Heart left ventricle (tissue), 13 donors: ENCODE measurements at regions not wholly inside any gene's neighbourhood (a gene's known extent, or its start where the extent isn't known, plus 50 kb on each side); places are given as distances from the start of the nearest gene placed in this dataset.

Experiments used
- POLR2A ChIP-seq, 2 donors: fragments of 450-650 bp; IDR thresholded peaks; one replicate each; pipeline ENCODE4 v1.6.1; 2017; ENCODE audit warnings: antibody characterized with exemption in 2 of 2, mild to moderate bottlenecking in 2 of 2, moderate library complexity in 2 of 2
- TF ChIP-seq, protein P1 (sequence below), 12 donors: fragments of 200-600 bp; sonication (generic) in 4 of 12; IDR thresholded peaks; one replicate each; pipeline versions ENCODE4 v1.5.0 to v1.8.0; 2018 to 2022; ENCODE audit warnings: antibody characterized with exemption in 12 of 12, mild to moderate bottlenecking in 5 of 12
- donor health status: ischemic (EF 13 %, LVEDD 7.1; RV severe dilation, severe dysfunction).
- donor health status: DM: no; HTN: yes; CAD: no.
- donor health status: DM: no; HTN: no; CAD: no.
- donor health status: ischemic (EF 25% LVEDD 6.9; RV normal size, moderate dysfunction).
- donor health status: ischemic (EF 25% LVEDD 5.7; RV mildly dilated, moderate dysfunction).
- donor health status: ischemic (EF 35%, LVEDD 5.7; RV mildly dilated, moderate dysfunction).
- donor health status: nonischemic (EF 11% LVEDD 7.7; RV severe dilation, severe dysfunction).
- donor health status: DM: yes; HTN: yes; CAD: no.
- donor health status: PGD.
- donor health status: ischemic (EF 29% LVEDD 5.4; RV normal size, mild dysfunction).
- donor health status: nonischemic (EF 23%, LVEDD 6.1; RV moderate dilation, normal function).

GRCh38 chr5:68875351-68875750, 218.5 kb upstream of the SLC30A5 start:
- TF ChIP-seq, protein P1, sequence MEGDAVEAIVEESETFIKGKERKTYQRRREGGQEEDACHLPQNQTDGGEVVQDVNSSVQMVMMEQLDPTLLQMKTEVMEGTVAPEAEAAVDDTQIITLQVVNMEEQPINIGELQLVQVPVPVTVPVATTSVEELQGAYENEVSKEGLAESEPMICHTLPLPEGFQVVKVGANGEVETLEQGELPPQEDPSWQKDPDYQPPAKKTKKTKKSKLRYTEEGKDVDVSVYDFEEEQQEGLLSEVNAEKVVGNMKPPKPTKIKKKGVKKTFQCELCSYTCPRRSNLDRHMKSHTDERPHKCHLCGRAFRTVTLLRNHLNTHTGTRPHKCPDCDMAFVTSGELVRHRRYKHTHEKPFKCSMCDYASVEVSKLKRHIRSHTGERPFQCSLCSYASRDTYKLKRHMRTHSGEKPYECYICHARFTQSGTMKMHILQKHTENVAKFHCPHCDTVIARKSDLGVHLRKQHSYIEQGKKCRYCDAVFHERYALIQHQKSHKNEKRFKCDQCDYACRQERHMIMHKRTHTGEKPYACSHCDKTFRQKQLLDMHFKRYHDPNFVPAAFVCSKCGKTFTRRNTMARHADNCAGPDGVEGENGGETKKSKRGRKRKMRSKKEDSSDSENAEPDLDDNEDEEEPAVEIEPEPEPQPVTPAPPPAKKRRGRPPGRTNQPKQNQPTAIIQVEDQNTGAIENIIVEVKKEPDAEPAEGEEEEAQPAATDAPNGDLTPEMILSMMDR (IDR thresholded peaks at IDR 0.05): no peak
- no peak for TF ChIP-seq POLR2A (IDR thresholded peaks at IDR 0.05)
